ENCODE measurements at regions not wholly inside any gene's neighbourhood (a gene's known extent, or its start where the extent isn't known, plus 50 kb on each side); places are given as distances from the start of the nearest gene placed in this dataset.

- no peak for DNase-seq
- intact Hi-C loops (cut with DNase I), result no loop called here
- Histone ChIP-seq H3K27ac (no peak overlapping the region), H3K9me3 (no peaks in the 10 kb centered on the region), H3K4me3 (replicated peaks in 1 of 3) (no peak overlapping the region), H3K27me3 (no peaks in the 10 kb centered on the region), H3K4me1 (no peaks in the 10 kb centered on the region), H3K36me3 (no peaks in the 10 kb centered on the region)
- 93 to 94% methylated on average over 2 of the region's 2 CpGs for WGBS, 2 donors
- no peak for TF ChIP-seq POLR2A (IDR thresholded peaks at IDR 0.05)
- no peak for TF ChIP-seq CTCF (IDR thresholded peaks at IDR 0.05)
These were observed 83.5 kb downstream of the TBX22 start for GRCh38 chrX:80098038-80098437.

GRCh38 chrX:80120335-80120734 is 105.8 kb downstream of the TBX22 start:
- no peaks in the 10 kb centered on the region for H3K9me3 ChIP-seq
- no peak overlapping the region for H3K27ac ChIP-seq
- TF ChIP-seq POLR2A (IDR thresholded peaks at IDR 0.05) (no peak), CTCF (IDR thresholded peaks at IDR 0.05) (no peak)
- H3K36me3 ChIP-seq, result no peaks in the 10 kb centered on the region
- H3K4me1 ChIP-seq, result no peaks in the 10 kb centered on the region
- H3K27me3 ChIP-seq, result no peaks in the 10 kb centered on the region
- DNase-seq, result no peak
- WGBS, 2 donors, result 74 to 78% methylated on average over 1 of the region's 1 CpG
- intact Hi-C loops (cut with DNase I), result no loop called here
- no peak overlapping the region for H3K4me3 ChIP-seq (replicated peaks in 1 of 3)

GRCh38 chrX:80138938-80139337 is 124.4 kb downstream of the TBX22 start:
- 83 to 86% methylated on average over 1 of the region's 1 CpG for WGBS, 2 donors
- Histone ChIP-seq H3K9me3 (no peaks in the 10 kb centered on the region), H3K27ac (no peak overlapping the region), H3K4me3 (replicated peaks in 1 of 3) (no peak overlapping the region), H3K36me3 (no peaks in the 10 kb centered on the region), H3K27me3 (no peaks in the 10 kb centered on the region), H3K4me1 (no peaks in the 10 kb centered on the region)
- DNase-seq, result no peak
- no peak for TF ChIP-seq CTCF (IDR thresholded peaks at IDR 0.05)
- TF ChIP-seq POLR2A (IDR thresholded peaks at IDR 0.05), result no peak
- intact Hi-C loops (cut with DNase I), result no loop called here

- TF ChIP-seq POLR2A (IDR thresholded peaks at IDR 0.05), result no peak
- H3K4me1 ChIP-seq, result no peaks in the 10 kb centered on the region
- no peak for DNase-seq
- no peak overlapping the region for H3K4me3 ChIP-seq (replicated peaks in 1 of 3)
- no peaks in the 10 kb centered on the region for H3K36me3 ChIP-seq
- WGBS, 2 donors, result 22% methylated on average over 6 of the region's 6 CpGs
- H3K27me3 ChIP-seq, result no peaks in the 10 kb centered on the region
- no peaks in the 10 kb centered on the region for H3K9me3 ChIP-seq
- intact Hi-C loops (cut with DNase I), result no loop called here
- no peak overlapping the region for H3K27ac ChIP-seq
These were observed 125.0 kb downstream of the TBX22 start for GRCh38 chrX:80139564-80139963.

- DNase-seq, result no peak
- no peak overlapping the region for H3K4me3 ChIP-seq (replicated peaks in 1 of 3)
- no peak for TF ChIP-seq CTCF (IDR thresholded peaks at IDR 0.05)
- no peak for TF ChIP-seq POLR2A (IDR thresholded peaks at IDR 0.05)
- H3K4me1 ChIP-seq, result no peaks in the 10 kb centered on the region
- 72 to 74% methylated on average over 3 of the region's 3 CpGs for WGBS, 2 donors
- H3K27me3 ChIP-seq, result no peaks in the 10 kb centered on the region
- intact Hi-C loops (cut with DNase I), result no loop called here
- no peaks in the 10 kb centered on the region for H3K36me3 ChIP-seq
- H3K9me3 ChIP-seq, result no peaks in the 10 kb centered on the region
- no peak overlapping the region for H3K27ac ChIP-seq
These were observed 156.0 kb downstream of the TBX22 start for GRCh38 chrX:80170581-80170980.

GRCh38 chrX:80173261-80173660 is 158.7 kb downstream of the TBX22 start:
- Histone ChIP-seq H3K36me3 (no peaks in the 10 kb centered on the region), H3K27ac (no peak overlapping the region), H3K4me1 (no peaks in the 10 kb centered on the region), H3K27me3 (no peaks in the 10 kb centered on the region), H3K4me3 (replicated peaks in 1 of 3) (no peak overlapping the region), H3K9me3 (no peaks in the 10 kb centered on the region)
- no peak for DNase-seq
- intact Hi-C loops (cut with DNase I), result no loop called here
- TF ChIP-seq CTCF (IDR thresholded peaks at IDR 0.05), result no peak
- no peak for TF ChIP-seq POLR2A (IDR thresholded peaks at IDR 0.05)
- WGBS, 2 donors, result 68 to 82% methylated on average over 9 of the region's 9 CpGs

Measured in thyroid gland (tissue), 4 donors.